Panc1 (cell line): ENCODE measurements at regions not wholly inside any gene's neighbourhood (a gene's known extent, or its start where the extent isn't known, plus 50 kb on each side); places are given as distances from the start of the nearest gene placed in this dataset.

Source experiments
- ATAC-seq: fragments of 200-7000 bp; cut with Tn5 transposase; 2 replicates; pipeline ENCODE4 v1.9.1; 2020; ENCODE audit warnings: mild to moderate bottlenecking, moderate library complexity
- BruUV-seq: library from RNA; stranded (reverse); fragments of 400-500 nt; replicated peaks from 2 replicates; lab custom pipeline; 2021; lab: Mats Ljungman, UMichigan
- CTCF ChIA-PET: fragments of 300-600 bp; sonication (Branson Sonifier 250); formaldehyde crosslinking; loops from one replicate; lab custom pipeline; 2022; ENCODE audit warnings: antibody characterized with exemption; lab: Charles Lee
- POLR2A ChIA-PET: fragments of 300-600 bp; sonication (Branson Sonifier 250); formaldehyde crosslinking; loops from one replicate; lab custom pipeline; 2022; ENCODE audit warnings: antibody characterized with exemption; lab: Charles Lee
- DNase-seq: peaks from one replicate; pipeline ENCODE4 v3.0.0-alpha.2; 2010; ENCODE audit warnings: low read depth, low spot score
- H3K27ac ChIP-seq: 2 replicates; pipeline ENCODE4 v1.5.1; 2011; ENCODE audit warnings: mild to moderate bottlenecking, low read length, inconsistent platforms
- H3K27me3 ChIP-seq: fragments of 200-500 bp; sonication (Bioruptor generic); 2 replicates; pipeline ENCODE4 v1.6.0; 2014; ENCODE audit warnings: low read length, inconsistent platforms; ENCODE audit not compliant: control insufficient read depth, insufficient read depth
- H3K36me3 ChIP-seq: fragments of 200-500 bp; sonication (Bioruptor generic); 2 replicates; pipeline ENCODE4 v1.5.1; 2014; ENCODE audit warnings: inconsistent platforms, mild to moderate bottlenecking, low read length, moderate library complexity; ENCODE audit not compliant: control insufficient read depth, insufficient read depth
- H3K4me1 ChIP-seq: 2 replicates; pipeline ENCODE4 v1.5.1; 2011; ENCODE audit warnings: inconsistent platforms, mild to moderate bottlenecking, low read length, moderate library complexity; ENCODE audit not compliant: control insufficient read depth, insufficient read depth
- H3K4me3 ChIP-seq, 2 experiments: 2 replicates each; pipeline ENCODE4 v1.5.1; 2011 to 2012; ENCODE audit warnings: low read depth in 2 of 2, low read length in 2 of 2, mild to moderate bottlenecking in 2 of 2, inconsistent platforms in 1 of 2, moderate library complexity in 1 of 2
- H3K9me3 ChIP-seq: fragments of 200-500 bp; sonication (Bioruptor generic); 2 replicates; pipeline ENCODE4 v1.5.1; 2014; ENCODE audit warnings: low read depth, mild to moderate bottlenecking, inconsistent platforms, low read length, moderate library complexity; ENCODE audit not compliant: control insufficient read depth, insufficient read depth
- POLR2AphosphoS5 ChIP-seq: IDR thresholded peaks from 2 replicates; pipeline ENCODE4 v1.6.1; 2012; ENCODE audit warnings: mild to moderate bottlenecking, low read depth, low read length, moderate library complexity
- SIN3A ChIP-seq: IDR thresholded peaks from 2 replicates; pipeline ENCODE4 v1.6.1; 2012; ENCODE audit warnings: low read depth, mild to moderate bottlenecking, low read length, moderate library complexity, borderline replicate concordance; ENCODE audit not compliant: insufficient read depth
- TCF7L2 ChIP-seq: IDR thresholded peaks from 2 replicates; pipeline ENCODE4 v1.6.1; 2011; ENCODE audit warnings: mild to moderate bottlenecking, low read depth, low read length, inconsistent platforms
- in situ Hi-C: cut with HindIII; loops from 2 replicates; pipeline ENCODE4 v1.10.0; 2016; ENCODE audit warnings: low sequenced_read_pairs, low pct_unique_long_range_greater_than_20kb
- intact Hi-C: fragments of 100-400 bp; cut with micrococcal nuclease; formaldehyde crosslinking; loops from one replicate; pipeline ENCODE4 v1.10.0; 2022; ENCODE audit not compliant: unreplicated experiment
- TF ChIP-seq, protein P1 (sequence below): fragments of 450-650 bp; IDR thresholded peaks from 2 replicates; pipeline ENCODE4 v1.5.1; 2017; ENCODE audit warnings: mild to moderate bottlenecking
- TF ChIP-seq, protein P2 (sequence below), 2 experiments: IDR thresholded peaks; 2 replicates each; pipeline ENCODE4 v1.6.1; 2011 to 2012; ENCODE audit warnings: low read depth in 2 of 2, control low read depth in 1 of 2, low read length in 1 of 2, mild to moderate bottlenecking in 1 of 2, moderate library complexity in 1 of 2; ENCODE audit not compliant: insufficient read depth in 1 of 2

DNA sequence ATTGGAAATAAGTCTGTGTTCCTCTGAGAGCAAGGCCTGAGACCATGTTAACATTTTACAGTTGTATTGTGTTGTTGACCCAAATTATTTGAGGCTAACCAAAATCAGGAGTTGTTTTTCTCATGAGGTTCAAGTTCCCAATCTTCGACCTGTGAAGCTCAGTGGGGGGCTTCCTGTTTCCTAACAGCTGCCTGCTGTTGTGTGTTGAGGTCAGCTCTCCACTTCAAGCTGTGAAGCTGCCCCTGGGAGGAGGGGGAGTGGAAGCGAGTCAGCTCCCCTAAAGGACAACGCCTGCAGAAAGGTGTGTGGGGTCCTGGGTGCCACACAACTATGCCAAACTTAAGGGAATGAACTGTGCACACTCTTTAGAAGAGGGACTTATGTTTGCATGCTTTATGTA lies 295.5 kb downstream of the IRX1 start:
- Histone ChIP-seq H3K27ac (no peak overlapping the region), H3K9me3 (no peaks in the 10 kb centered on the region), H3K4me3 (no peak overlapping the region), H3K27me3 (no peaks in the 10 kb centered on the region), H3K4me1 (no peaks in the 10 kb centered on the region), H3K36me3 (no peaks in the 10 kb centered on the region)
- DNase-seq (no peak), ATAC-seq (no peak)
- intact Hi-C loops (no loop called here), in situ Hi-C loops (no loop called here)
- ChIA-PET POLR2A (no interaction called here), CTCF (no interaction called here)
- TF ChIP-seq SIN3A, result no peak
- TF ChIP-seq, protein P1, sequence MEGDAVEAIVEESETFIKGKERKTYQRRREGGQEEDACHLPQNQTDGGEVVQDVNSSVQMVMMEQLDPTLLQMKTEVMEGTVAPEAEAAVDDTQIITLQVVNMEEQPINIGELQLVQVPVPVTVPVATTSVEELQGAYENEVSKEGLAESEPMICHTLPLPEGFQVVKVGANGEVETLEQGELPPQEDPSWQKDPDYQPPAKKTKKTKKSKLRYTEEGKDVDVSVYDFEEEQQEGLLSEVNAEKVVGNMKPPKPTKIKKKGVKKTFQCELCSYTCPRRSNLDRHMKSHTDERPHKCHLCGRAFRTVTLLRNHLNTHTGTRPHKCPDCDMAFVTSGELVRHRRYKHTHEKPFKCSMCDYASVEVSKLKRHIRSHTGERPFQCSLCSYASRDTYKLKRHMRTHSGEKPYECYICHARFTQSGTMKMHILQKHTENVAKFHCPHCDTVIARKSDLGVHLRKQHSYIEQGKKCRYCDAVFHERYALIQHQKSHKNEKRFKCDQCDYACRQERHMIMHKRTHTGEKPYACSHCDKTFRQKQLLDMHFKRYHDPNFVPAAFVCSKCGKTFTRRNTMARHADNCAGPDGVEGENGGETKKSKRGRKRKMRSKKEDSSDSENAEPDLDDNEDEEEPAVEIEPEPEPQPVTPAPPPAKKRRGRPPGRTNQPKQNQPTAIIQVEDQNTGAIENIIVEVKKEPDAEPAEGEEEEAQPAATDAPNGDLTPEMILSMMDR, result no peak
- TF ChIP-seq POLR2AphosphoS5, result no peak
- TF ChIP-seq, protein P2, sequence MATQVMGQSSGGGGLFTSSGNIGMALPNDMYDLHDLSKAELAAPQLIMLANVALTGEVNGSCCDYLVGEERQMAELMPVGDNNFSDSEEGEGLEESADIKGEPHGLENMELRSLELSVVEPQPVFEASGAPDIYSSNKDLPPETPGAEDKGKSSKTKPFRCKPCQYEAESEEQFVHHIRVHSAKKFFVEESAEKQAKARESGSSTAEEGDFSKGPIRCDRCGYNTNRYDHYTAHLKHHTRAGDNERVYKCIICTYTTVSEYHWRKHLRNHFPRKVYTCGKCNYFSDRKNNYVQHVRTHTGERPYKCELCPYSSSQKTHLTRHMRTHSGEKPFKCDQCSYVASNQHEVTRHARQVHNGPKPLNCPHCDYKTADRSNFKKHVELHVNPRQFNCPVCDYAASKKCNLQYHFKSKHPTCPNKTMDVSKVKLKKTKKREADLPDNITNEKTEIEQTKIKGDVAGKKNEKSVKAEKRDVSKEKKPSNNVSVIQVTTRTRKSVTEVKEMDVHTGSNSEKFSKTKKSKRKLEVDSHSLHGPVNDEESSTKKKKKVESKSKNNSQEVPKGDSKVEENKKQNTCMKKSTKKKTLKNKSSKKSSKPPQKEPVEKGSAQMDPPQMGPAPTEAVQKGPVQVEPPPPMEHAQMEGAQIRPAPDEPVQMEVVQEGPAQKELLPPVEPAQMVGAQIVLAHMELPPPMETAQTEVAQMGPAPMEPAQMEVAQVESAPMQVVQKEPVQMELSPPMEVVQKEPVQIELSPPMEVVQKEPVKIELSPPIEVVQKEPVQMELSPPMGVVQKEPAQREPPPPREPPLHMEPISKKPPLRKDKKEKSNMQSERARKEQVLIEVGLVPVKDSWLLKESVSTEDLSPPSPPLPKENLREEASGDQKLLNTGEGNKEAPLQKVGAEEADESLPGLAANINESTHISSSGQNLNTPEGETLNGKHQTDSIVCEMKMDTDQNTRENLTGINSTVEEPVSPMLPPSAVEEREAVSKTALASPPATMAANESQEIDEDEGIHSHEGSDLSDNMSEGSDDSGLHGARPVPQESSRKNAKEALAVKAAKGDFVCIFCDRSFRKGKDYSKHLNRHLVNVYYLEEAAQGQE (IDR thresholded peaks at IDR 0.05; ENCODE audit: insufficient read depth in 1 of 2, low read depth in 2 of 2, low read length in 1 of 2), result no peak
- TF ChIP-seq TCF7L2, result no peak
- no TSS peak for BruUV-seq

DNA sequence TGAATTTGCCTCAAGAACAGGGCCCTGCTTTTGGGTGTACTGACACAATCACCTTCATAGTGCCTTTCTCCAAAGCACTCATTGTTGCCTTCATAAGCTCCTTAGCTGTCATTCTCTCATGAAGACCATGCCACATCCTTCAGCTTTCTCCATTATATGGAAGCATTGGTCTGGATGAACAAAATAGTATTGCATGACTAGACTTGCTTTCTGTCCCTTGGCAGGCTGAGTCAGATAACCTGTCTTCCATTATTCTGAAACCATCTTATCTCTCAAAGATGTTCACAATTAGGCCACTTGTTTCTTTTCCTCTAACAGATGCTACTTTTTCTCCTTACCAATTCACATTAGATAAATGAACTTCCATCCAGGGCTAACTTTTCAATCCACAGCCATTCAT lies 297.9 kb downstream of the IRX1 start:
- POLR2A ChIA-PET, result no interaction called here
- ATAC-seq, result no peak
- BruUV-seq, result no TSS peak
- CTCF ChIA-PET, result no interaction called here
- Histone ChIP-seq H3K9me3 (peaks cover 3% of the 10 kb centered on the region; the same call in 1 of the 2 replicates), H3K27me3 (no peaks in the 10 kb centered on the region), H3K4me3 (no peak overlapping the region), H3K4me1 (no peaks in the 10 kb centered on the region), H3K27ac (no peak overlapping the region), H3K36me3 (no peaks in the 10 kb centered on the region)
- TF ChIP-seq, protein P1, result no peak
- no peak for TF ChIP-seq TCF7L2
- no peak for TF ChIP-seq POLR2AphosphoS5
- TF ChIP-seq, protein P2 (IDR thresholded peaks at IDR 0.05; ENCODE audit: insufficient read depth in 1 of 2, low read depth in 2 of 2, low read length in 1 of 2), result no peak
- no peak for TF ChIP-seq SIN3A
- in situ Hi-C loops, result no loop called here
- intact Hi-C loops, result no loop called here
- DNase-seq, result no peak
